ENCODE measurements at regions not wholly inside any gene's neighbourhood (a gene's known extent, or its start where the extent isn't known, plus 50 kb on each side); places are given as distances from the start of the nearest gene placed in this dataset.

- TF ChIP-seq CTCF (IDR thresholded peaks at IDR 0.05; ENCODE audit: low read depth, low read length, poor library complexity, severe bottlenecking) (no peak), EZH2phosphoT487 (IDR thresholded peaks at IDR 0.05; ENCODE audit: borderline replicate concordance, low read length) (no peak)
Measured at GRCh38 chr20:6579824-6580223, 187.7 kb upstream of the BMP2 start.
